ENCODE measurements at regions not wholly inside any gene's neighbourhood (a gene's known extent, or its start where the extent isn't known, plus 50 kb on each side); places are given as distances from the start of the nearest gene placed in this dataset.

- TF ChIP-seq AFF1 (IDR thresholded peaks at IDR 0.05; ENCODE audit: low read depth in 1 of 2, partially characterized antibody in 2 of 2) (no peak), CHCHD3 (CRISPR knock-in tag; IDR thresholded peaks at IDR 0.05) (no peak)
These were observed 727.8 kb downstream of the QKI start (continued) for GRCh38 chr6:164142322-164142721.

GRCh38 chr6:164135511-164136132 is 721.1 kb downstream of the QKI start:
- Histone ChIP-seq H3K9ac (ENCODE audit: insufficient read depth in 1 of 2, low read depth in 2 of 2, low read length in 2 of 2) (no peak overlapping the region), H3K9me1 (ENCODE audit: control insufficient read depth, insufficient read depth, low read length) (no peaks in the 10 kb centered on the region), H3K79me2 (ENCODE audit: control insufficient read depth, insufficient read depth, low read length) (no peaks in the 10 kb centered on the region), H3K4me1 (replicated peaks in 1 of 2; ENCODE audit: control insufficient read depth in 2 of 2, insufficient read depth in 2 of 2, low read length in 2 of 2) (no peaks in the 10 kb centered on the region), H3K27me3 (ENCODE audit: control insufficient read depth in 2 of 2, insufficient read depth in 2 of 2, low read length in 2 of 2) (no peaks in the 10 kb centered on the region), H2AFZ (ENCODE audit: low read depth, low read length) (no peak overlapping the region), H3K9me3 (replicated peaks; ENCODE audit: control insufficient read depth, insufficient read depth, low read depth, low read length) (no peaks in the 10 kb centered on the region), H4K20me1 (replicated peaks; ENCODE audit: control insufficient read depth, insufficient read depth, low read length) (no peaks in the 10 kb centered on the region), H3K4me3 (no peak overlapping the region), H3K36me3 (ENCODE audit: control insufficient read depth, insufficient read depth, low read length) (no peaks in the 10 kb centered on the region), H3K4me2 (ENCODE audit: insufficient read depth, low read length) (no peak overlapping the region), H3K27ac (ENCODE audit: extremely low read depth, low read depth, low read length) (no peak overlapping the region)
- DNase-seq (ENCODE audit: extremely low read depth in 1 of 4, low spot score in 3 of 4): no peak
- TF ChIP-seq STAG1 (CRISPR knock-in tag; IDR thresholded peaks at IDR 0.05; ENCODE audit: borderline replicate concordance): no peak
- no peak for TF ChIP-seq POLR3G (IDR thresholded peaks at IDR 0.05; ENCODE audit: extremely low read depth, insufficient read length, insufficient replicate concordance)
- ATAC-seq: no peak
- FAIRE-seq: no peak
- ChIA-PET CTCF (ENCODE audit: low intra/inter-chr PET ratio) (no interaction called here), POLR2A (no interaction called here)
- in situ Hi-C loops (cut with MboI) (no loop called here), intact Hi-C loops (cut with micrococcal nuclease) (no loop called here)
- WGBS (ENCODE audit: insufficient coverage, low coverage, missing lambda C conversion rate): 0% methylated on average over 5 of the region's 5 CpGs
- BruUV-seq (replicated peaks): no TSS peak

Measured in K562 (cell line).